GM19372 (cell line): ENCODE measurements at regions not wholly inside any gene's neighbourhood (a gene's known extent, or its start where the extent isn't known, plus 50 kb on each side); places are given as distances from the start of the nearest gene placed in this dataset.

Experiments
- ATAC-seq: cut with Tn5 transposase; IDR thresholded peaks from one replicate; pipeline ENCODE4 v1.9.1; 2021; ENCODE audit warnings: mild to moderate bottlenecking, low read depth, moderate library complexity; ENCODE audit not compliant: unreplicated experiment

DNA sequence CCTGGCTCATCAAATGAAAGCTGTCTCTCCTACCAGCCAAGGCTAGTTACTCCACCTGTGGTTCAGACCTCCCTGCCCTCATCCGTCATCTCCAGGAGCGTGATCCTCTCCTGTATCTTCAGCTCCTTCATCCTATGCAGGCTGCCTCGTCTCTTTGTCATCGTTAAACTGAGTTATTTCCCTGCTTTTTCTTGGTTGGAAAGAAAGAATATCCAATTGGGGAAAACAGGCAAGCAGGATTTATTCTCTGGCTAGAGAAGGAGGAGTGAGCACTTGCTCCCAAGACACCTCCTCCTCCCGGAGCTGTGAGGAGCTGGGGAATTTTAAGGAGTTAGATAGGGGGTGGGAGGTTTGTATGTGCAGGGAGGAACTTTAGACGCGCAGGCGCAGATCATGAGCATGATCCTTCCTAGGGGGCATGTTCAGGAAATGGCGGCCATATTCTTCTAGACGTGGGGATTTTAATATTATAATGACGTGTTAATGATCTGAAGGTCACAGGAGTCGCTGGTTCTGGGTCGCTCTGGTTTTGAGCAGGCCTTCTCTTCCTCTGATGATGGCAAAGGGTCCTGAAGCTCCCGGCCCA, 156.4 kb upstream of the KL start:
- ATAC-seq: no peak

DNA sequence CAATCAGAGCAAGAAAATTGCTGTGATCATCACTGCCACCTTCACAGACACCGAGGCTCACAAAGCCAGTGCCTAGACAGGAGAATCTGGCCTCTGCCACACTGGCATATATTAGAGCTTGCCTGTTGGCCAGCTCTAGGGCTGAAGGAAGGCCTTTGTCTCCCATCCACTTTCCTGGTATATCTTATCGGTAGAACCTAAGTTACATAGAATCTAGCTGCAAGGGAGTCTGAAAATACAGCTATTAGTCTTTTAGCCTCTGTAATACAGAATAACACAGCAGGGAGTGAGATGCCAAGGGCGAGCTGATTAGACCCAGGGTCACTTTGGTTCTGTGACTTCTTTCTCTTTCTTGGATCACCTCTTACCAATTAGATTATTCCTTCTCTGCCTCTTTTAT, 154.9 kb upstream of the KL start:
- ATAC-seq: no peak

DNA sequence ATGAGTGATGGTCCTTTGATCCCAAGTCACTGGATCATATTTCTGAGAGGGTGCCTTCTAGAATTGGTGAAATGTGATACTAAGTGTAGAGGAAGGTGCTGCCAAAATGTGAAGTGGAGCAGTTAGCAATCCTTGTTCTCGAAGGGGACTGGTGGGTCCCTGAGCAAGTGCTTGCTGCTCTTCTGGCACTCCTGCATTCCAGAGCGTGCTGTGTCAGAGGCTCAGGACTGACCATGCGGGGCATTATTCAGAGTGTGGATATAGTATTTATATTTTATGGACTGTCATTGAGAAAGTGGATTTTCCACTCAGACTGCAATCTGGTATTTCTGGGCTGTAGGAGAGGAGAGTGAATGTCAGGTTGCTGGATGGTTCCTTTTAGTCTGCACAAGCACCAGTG, 152.6 kb upstream of the KL start:
- ATAC-seq: no peak

DNA sequence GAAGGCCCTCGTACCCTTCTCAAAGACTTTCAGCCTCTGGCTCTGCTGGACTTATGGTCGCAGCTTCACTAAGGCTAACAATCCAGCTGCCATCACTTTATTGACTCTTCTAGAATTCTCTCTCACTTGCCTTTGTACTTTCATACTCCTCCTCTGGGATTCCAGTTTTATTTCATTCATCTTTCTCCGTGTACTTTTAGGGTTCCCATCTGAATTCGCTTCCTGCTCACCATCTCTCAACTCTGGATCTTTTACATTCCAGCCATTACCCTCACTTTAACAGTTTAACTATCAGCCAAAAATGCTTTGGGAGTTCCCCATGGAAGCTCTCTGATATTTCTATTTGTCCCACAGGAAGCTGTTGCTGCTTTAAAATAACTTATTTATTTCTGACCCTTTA, 149.3 kb upstream of the KL start:
- no peak for ATAC-seq

DNA sequence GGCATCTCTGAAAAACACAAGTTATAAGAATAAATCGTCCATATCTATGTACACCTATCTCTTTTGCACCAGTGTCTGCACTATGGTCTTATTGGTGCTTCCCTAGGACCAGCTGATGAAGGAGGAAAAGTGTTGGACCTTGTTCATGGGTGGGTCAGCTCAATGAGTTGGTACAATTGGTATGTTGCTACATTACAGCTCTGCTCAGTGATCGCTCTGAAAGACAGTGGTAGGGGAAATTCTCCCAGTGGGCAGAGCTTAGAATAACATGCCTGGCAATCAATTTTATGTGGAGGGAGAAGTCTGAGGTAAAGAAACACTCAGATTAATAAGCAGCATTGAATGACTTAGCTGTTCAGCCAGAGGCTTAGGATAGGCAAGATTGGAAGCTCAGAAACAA, 138.7 kb upstream of the KL start:
- ATAC-seq: no peak

DNA sequence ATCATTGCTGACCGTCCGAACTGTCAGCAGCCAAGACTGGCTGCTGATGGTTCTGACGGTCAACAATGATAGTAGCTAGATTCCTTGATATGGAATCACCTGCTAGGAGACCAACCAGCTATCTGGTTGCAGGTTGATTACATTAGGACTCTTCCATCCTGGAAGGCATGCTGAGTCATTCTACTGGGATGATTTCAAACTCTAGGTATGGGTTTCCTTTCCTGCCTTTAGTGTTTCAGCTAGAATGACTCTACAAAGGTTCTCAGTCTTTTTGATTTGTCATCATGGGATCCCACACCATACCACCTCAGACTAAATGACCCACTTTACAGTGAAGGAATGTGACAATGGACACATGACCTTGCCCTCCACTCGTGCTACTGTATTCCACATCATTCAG, 138.1 kb upstream of the KL start:
- no peak for ATAC-seq

DNA sequence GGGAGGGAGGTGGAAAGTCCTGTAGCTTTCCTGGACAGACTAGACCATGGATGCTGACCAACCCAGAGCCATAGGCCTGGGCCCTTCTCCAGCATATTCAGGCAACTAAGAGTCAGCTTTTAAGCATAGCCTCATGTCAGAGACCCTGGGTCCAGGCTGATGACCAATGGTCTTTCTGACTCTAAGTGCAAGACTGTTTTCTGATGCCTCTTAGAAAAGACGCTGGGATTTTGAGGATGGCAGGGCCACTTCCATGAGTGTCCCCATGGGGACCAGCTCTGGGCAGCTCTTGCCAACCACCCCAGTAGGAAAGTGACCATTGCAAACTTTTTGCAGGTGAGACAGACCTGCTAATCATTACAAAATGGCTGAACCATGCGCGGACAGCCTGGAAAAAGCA, 135.6 kb upstream of the KL start:
- no peak for ATAC-seq

DNA sequence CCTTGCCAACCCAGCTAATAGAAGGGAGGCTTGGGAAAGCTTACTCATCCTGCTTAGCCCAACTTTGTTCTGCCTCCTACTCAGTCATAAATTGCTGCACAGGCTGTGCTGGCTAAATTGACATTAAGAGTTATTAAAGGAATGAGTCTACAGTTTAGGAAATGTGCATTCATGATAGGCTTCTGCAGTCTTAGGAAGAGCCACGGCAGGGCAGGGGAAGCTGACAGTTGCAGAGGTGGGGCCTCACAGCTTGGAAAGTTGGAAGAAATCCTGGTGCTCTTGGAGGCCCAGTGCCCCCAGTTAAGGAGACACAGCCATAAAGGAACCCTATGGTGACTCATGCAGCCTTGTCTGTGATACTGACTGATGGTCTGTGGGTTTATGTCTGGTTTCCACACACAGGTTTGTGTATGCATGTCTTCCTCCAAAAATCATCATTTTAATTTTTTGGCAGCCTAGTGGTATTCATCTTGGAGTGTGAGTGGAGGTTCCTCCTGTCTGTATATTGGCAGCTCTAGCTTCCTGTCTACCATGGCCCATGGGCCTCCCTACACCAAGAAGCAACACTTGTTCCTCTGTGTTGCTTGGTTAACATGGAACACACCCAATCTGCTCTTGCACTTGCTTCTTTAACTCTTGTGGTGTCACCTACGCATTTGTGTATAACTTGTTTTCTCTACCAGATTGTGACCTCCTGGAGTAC, 135.0 kb upstream of the KL start:
- ATAC-seq: no peak

DNA sequence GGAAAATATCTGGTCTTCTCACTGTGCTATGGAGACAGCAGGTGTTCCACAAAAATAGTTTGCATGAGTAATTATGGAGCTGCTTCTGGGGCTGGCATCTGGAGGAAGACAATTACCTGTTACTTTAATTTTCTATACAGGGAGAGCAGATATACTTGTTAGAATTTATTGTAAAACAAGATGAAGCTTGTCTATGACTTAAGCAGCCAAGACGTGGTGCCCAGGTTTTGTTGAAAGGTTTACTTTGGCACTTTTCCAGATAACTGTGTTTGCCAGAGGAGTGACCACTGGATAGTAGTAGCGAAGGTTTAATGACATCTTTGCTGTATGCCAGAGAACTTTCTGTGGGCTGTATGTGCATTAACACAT, 134.5 kb upstream of the KL start:
- ATAC-seq: no peak

DNA sequence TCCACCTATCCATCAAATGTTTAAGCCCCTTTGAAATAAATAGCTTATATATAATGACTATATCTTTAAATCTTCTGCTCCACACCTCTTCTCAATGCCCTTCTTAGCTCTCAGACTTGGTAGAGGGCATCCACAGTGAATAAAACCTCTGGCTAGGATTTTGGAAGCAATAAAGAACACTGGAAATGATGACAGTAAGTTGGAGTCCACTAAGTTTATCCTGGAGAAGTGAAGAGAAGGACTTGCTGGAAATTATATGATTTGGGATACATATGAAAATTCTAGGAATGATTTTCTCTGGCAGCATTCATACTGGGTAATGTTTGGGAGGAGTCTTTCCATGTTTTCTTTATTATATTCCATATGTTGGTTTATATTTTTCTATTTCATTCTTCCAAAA, 133.5 kb upstream of the KL start:
- ATAC-seq: no peak

DNA sequence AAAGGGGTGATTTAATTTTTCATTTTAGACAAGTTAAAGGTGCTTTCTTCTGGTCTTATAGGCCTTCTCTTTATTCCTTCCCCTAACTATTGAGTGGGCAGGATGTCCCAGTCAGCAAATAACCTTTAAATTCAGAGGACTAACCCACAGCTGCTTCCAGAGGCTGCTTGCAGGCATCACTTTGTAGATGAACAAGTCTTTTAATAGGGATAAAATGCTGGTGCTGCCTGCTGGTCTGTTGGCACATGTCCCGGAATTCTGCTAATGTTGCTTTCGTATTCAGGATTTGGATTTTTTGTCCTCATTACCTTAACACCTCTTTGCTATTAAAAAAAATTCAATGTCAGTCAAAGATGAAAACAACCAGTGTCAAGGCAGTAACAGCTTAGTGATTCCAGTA, 132.7 kb upstream of the KL start:
- ATAC-seq: no peak

DNA sequence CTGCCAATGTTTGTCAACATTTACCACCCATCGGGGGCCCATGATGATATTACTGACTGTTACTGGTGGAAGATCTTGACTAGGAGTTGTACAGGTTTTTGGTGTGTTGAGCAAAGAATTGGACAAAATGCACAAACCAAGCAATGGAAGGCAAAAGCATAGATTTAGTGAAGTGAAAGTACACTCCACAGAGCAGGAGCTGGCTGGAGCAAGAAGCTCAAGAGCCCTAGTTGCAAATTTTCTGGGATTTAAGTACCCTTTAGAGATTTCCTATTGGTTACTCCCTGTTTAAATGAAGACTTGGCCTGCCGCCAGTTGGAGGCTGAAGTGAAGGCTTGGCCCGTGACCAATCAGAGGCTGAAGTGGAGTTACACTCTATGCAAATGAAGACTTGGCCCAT, 128.6 kb upstream of the KL start:
- ATAC-seq: no peak

DNA sequence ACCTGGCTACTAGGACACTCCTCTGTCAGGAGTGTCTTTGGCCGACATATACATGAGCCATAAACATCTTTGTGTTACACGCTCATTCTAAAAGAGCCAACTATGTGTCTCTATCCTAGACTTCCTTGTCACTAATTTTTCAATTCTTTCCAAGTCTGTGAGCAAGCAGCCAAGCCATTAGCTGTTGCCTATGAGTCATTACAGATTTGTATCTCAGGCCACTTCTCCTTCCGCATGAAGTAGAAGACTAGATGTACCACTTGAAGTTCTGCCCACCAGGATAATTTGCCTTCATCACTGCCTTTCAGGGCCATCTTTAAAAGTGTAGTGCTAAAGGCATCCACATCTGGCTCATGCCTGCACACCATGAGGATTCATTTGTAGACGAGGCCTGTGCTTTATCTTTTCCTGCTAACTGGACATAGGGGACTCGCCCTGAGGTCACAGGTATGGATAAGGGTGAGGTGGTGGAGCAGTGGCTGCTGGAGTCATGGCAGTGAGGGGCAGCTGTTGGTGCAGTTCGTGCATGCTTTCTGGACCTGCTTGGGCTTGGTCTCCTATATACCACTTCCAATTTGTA, 126.1 kb upstream of the KL start:
- no peak for ATAC-seq

DNA sequence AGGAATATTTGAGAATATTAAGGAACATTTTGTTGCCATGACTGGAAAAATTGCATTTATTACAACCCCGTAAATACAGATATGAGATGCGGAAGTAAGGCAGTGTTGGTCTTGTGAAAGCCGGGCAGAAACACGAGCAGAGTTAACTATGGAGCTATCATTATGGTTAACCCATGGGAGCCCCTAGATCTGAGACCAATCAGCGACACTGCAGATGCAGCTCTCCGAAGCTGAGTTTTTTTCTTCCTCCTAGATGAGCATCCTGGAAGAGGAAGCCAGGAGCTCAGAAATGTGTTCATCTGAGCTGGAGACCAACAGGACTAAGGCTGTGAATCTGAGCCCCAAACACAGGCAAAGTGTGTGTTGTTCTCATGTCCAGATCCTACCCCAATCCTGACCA, 123.0 kb upstream of the KL start:
- ATAC-seq: no peak

DNA sequence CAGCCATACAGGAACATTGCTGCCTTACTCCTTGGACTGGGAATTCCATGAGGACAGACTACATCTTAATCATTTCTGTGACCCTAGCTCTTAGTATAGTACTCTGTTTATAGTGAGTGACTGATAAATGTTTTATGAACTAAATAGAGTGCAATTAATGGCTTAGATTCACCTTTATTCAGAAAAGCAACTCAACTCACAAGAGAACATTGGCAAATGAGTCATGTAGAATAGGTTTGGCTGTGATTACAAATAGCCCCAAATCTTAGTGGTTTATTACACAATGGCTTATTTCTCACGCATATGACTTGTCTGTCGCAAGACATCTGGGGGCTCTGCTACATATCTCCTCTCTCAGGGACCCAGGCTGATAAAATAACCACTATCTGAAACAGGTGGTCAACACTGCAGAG, 121.6 kb upstream of the KL start:
- ATAC-seq: no peak

DNA sequence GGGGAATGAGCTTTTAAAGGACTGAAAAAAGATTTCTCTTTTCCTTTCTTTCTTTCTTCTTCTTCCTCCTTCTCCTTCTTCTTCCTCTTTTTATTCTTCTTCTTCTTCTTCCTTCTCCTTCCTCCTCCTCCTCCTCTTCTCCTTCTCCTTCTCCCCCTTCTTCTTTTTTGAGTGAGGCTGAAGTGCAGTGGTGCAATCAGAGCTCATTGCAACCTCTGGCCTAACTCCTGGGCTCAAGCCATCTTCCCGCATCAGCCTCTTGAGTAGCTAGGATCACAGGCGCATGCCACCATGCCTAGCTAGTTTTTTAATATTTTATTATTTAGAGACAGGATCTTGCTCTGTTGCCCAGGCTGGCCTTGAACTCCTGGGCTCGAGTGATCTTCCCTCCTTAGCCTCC, 120.9 kb upstream of the KL start:
- no peak for ATAC-seq

DNA sequence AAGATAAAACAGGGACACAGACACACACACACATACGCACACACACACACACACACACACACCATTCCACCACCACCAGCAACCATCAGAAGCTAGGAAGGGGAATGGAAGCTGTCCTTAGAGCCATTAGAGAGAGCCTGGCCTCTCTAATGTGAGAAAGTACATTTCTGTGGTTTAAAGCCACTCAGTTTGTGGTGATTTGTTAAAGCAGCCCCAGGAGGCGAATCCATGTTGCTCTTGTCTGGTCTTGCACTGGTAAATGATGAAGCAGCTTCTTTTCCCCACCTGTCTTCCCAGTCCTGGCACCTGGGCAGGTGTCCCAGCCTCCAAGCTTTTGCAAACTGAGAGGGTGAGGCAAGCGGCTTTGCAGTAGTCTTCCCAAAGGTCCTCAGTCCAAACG, 118.9 kb upstream of the KL start:
- no peak for ATAC-seq

DNA sequence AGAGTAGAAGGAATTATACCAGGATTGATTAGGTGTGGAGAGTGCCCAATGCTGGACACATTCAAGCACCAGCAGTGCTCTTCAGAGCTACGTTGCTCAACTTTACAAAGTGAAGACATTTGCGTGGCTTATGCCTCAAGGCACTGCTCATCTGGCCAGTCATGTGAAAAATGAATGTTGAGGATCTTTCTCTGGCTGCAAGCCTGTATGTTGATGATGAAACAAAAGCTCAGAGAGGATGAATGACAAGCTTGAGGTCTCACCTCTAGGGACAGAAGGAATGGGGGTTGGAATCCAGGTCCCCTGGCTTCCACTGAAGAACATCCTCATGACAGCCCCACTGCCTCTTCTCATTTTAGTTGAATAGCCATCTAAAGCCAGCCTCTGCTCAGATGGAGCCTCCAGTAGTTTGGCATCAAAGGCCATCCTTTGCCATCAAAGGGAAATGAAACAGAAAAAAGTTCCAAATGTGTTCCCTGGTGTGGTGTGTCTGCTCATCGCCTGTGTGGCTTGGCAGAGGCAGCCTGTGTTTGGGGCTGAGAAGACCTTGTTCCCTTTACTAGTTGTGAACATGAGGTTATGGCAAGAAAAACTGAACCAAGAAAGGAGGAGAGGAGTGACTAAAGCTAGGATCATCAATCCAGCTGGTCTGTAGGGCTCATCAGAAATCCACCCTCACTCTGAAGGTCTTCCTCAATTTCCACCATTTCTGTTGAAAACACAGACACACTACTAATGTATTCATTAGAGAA, 114.0 kb upstream of the KL start:
- no peak for ATAC-seq

DNA sequence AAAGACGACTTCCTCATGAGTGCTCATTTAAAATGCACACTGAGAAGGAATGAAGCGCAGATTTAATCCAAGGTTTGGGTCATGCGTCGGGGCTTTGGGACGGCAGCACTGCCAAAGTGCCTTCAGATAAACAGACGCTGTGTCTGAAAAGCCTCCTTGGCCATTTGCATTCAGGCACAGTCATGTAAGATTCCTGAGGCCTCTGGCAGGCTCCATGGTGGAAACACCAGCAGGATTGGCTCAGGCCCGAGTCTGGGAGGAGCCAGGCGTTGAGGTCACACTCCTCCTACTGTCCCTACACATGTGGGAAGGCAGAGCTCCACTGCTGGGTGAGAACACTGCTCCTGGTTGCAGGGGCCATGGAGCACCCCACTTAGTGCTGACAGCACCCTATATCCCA, 113.3 kb upstream of the KL start:
- no peak for ATAC-seq

DNA sequence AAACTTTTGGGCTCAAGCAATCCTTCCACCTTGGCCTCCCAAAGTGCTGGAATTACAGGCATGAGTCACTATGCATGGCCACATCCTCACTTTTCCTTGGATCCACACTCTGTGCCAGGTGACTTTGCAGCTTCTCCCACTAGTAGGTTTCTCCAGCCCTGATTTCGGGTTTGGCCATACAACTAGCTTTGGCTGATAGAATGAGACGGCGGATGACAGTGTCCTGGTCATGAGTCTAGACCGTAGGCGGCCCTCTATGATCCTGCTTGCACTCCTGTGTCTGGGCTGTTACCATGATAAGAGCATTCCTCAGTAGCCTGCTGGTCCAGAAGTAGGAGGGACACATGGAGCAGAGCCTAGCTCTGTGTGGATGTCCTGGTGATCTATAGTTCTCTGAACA, 112.5 kb upstream of the KL start:
- ATAC-seq: no peak

DNA sequence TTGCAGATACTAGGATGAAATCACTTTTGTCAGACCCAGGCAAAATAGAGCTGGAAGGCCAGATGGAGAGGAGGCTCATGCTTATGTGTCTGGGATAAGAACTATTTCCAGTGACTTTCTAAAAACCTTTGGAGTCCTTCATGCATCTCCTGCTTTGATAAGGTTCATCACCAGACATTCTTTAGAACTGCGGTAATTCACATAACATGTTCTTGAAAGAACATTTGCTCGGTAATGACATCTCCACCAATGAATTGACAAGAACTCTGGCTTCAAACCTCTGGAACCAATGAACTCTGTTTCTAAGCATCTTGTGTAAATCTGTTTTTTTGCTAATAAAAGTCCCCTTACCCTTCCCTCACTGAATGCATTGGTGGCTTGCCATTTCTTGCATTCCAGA, 112.0 kb upstream of the KL start:
- no peak for ATAC-seq
